ENCODE measurements at regions not wholly inside any gene's neighbourhood (a gene's known extent, or its start where the extent isn't known, plus 50 kb on each side); places are given as distances from the start of the nearest gene placed in this dataset.

- ChIA-PET CTCF (interaction anchor here (1.4 to 1.9 kb wide), 2 partner anchors 291 to 774 kb away, joined by 3 to 6 read pairs; no protein-coding TSS in a partner anchor), POLR2A (no interaction called here)
- ATAC-seq (peak; percentile 100), DNase-seq (ENCODE audit: low spot score) (peak; percentile 72)
- Mint-ChIP-seq H3K27ac (no peak overlapping the region), H3K36me3 (no peaks in the 10 kb centered on the region), H3K4me1 (no peaks in the 10 kb centered on the region), H3K9me3 (no peaks in the 10 kb centered on the region), H3K4me3 (no peak overlapping the region), H3K27me3 (ENCODE audit: low read depth) (no peaks in the 10 kb centered on the region)
- TF ChIP-seq CTCF (IDR thresholded peaks at IDR 0.05), result 0 out of 2 replicates have a peak, but pooled peaks have one; percentile 46
- TF ChIP-seq ZNF317 (CRISPR knock-in tag; IDR thresholded peaks at IDR 0.05; ENCODE audit: borderline replicate concordance, low read depth), result no peak
Measured at GRCh38 chr17:71764505-71764904, 356.3 kb upstream of the SOX9 start.

GRCh38 chr17:71765437-71765836 is 355.4 kb upstream of the SOX9 start:
- ChIA-PET POLR2A (no interaction called here), CTCF (no interaction called here)

DNA sequence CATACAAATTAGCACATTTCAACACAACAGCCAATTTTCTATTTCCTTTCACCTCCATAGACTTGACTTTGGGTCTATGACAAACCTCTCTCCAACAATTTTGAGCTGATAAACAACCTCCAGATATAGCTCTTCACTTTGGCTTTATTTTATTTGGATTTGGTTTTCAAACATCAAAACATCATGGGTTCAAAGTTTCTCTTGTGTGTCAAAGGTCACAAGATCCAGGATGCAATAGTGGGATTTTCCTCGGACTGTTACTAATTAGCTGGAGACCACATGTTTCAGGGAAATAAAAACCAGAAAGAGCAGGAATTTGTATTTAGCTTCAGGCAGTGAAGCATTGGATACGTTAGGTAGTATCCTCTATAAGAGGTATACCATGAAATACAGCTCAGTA is 351.0 kb upstream of the SOX9 start:
- ChIA-PET CTCF (interaction anchor here (0.6 kb wide), 1 partner anchor 107 kb away, joined by 3 read pairs; no protein-coding TSS in a partner anchor), POLR2A (interaction anchor here (0.7 kb wide), 1 partner anchor 352 kb away, joined by 5 read pairs; no protein-coding TSS in a partner anchor)
- Mint-ChIP-seq H3K36me3 (no peaks in the 10 kb centered on the region), H3K9me3 (peaks cover 13% of the 10 kb centered on the region), H3K27me3 (ENCODE audit: low read depth) (no peaks in the 10 kb centered on the region; the same call in 1 of the 2 replicates), H3K4me3 (no peak overlapping the region), H3K27ac (no peak overlapping the region), H3K4me1 (0 out of 2 replicates have a peak, but pooled peaks cover 3% of the 10 kb centered on the region)
- ATAC-seq, result no peak
- no peak for DNase-seq (ENCODE audit: low spot score)
- no peak for TF ChIP-seq HMGXB4 (CRISPR knock-in tag; IDR thresholded peaks at IDR 0.05)
- TF ChIP-seq CBFB (CRISPR knock-in tag; IDR thresholded peaks at IDR 0.05; ENCODE audit: low read depth), result no peak
- TF ChIP-seq ZNF263 (CRISPR knock-in tag; IDR thresholded peaks at IDR 0.05; ENCODE audit: low read depth), result no peak
- TF ChIP-seq, protein P1, sequence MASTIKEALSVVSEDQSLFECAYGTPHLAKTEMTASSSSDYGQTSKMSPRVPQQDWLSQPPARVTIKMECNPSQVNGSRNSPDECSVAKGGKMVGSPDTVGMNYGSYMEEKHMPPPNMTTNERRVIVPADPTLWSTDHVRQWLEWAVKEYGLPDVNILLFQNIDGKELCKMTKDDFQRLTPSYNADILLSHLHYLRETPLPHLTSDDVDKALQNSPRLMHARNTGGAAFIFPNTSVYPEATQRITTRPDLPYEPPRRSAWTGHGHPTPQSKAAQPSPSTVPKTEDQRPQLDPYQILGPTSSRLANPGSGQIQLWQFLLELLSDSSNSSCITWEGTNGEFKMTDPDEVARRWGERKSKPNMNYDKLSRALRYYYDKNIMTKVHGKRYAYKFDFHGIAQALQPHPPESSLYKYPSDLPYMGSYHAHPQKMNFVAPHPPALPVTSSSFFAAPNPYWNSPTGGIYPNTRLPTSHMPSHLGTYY (CRISPR knock-in tag; IDR thresholded peaks at IDR 0.05), result no peak
- TF ChIP-seq ZNF512 (CRISPR knock-in tag; IDR thresholded peaks at IDR 0.05; ENCODE audit: borderline replicate concordance), result no peak
- TF ChIP-seq TEAD1 (CRISPR knock-in tag; IDR thresholded peaks at IDR 0.05), result no peak

More at GRCh38 chr17:71765437-71765836, 355.4 kb upstream of the SOX9 start:
- TF ChIP-seq EMX1 (CRISPR knock-in tag; IDR thresholded peaks at IDR 0.05) (no peak), ZNF512 (CRISPR knock-in tag; IDR thresholded peaks at IDR 0.05; ENCODE audit: borderline replicate concordance) (no peak), GTF2I (CRISPR knock-in tag; conservative IDR thresholded peaks at IDR 0.05) (no peak), FOXJ3 (CRISPR knock-in tag; IDR thresholded peaks at IDR 0.05; ENCODE audit: borderline replicate concordance) (no peak), HMGA2 (CRISPR knock-in tag; IDR thresholded peaks at IDR 0.05) (no peak)
- TF ChIP-seq, protein P1 (CRISPR knock-in tag; IDR thresholded peaks at IDR 0.05), result no peak
- TF ChIP-seq, protein P2, sequence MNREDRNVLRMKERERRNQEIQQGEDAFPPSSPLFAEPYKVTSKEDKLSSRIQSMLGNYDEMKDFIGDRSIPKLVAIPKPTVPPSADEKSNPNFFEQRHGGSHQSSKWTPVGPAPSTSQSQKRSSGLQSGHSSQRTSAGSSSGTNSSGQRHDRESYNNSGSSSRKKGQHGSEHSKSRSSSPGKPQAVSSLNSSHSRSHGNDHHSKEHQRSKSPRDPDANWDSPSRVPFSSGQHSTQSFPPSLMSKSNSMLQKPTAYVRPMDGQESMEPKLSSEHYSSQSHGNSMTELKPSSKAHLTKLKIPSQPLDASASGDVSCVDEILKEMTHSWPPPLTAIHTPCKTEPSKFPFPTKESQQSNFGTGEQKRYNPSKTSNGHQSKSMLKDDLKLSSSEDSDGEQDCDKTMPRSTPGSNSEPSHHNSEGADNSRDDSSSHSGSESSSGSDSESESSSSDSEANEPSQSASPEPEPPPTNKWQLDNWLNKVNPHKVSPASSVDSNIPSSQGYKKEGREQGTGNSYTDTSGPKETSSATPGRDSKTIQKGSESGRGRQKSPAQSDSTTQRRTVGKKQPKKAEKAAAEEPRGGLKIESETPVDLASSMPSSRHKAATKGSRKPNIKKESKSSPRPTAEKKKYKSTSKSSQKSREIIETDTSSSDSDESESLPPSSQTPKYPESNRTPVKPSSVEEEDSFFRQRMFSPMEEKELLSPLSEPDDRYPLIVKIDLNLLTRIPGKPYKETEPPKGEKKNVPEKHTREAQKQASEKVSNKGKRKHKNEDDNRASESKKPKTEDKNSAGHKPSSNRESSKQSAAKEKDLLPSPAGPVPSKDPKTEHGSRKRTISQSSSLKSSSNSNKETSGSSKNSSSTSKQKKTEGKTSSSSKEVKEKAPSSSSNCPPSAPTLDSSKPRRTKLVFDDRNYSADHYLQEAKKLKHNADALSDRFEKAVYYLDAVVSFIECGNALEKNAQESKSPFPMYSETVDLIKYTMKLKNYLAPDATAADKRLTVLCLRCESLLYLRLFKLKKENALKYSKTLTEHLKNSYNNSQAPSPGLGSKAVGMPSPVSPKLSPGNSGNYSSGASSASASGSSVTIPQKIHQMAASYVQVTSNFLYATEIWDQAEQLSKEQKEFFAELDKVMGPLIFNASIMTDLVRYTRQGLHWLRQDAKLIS (CRISPR knock-in tag; IDR thresholded peaks at IDR 0.05; ENCODE audit: borderline replicate concordance), result no peak
- H3K36me3 Mint-ChIP-seq, result no peaks in the 10 kb centered on the region
- H3K27me3 Mint-ChIP-seq (ENCODE audit: low read depth), result no peaks in the 10 kb centered on the region
- no peaks in the 10 kb centered on the region for H3K9me3 Mint-ChIP-seq
- no peak overlapping the region for H3K4me3 Mint-ChIP-seq
- DNase-seq (ENCODE audit: low spot score) (no peak), ATAC-seq (no peak)
- no peak overlapping the region for H3K27ac Mint-ChIP-seq
- no peaks in the 10 kb centered on the region for H3K4me1 Mint-ChIP-seq
